ENCODE measurements at regions not wholly inside any gene's neighbourhood (a gene's known extent, or its start where the extent isn't known, plus 50 kb on each side); places are given as distances from the start of the nearest gene placed in this dataset.

GRCh38 chrX:109939498-109939897 is 63.4 kb upstream of the TMEM164 start:
- Histone ChIP-seq H3K36me3 (ENCODE audit: control insufficient read depth, insufficient read depth, low read length) (no peaks in the 10 kb centered on the region), H3K27me3 (replicated peaks; ENCODE audit: control insufficient read depth, insufficient read depth, low read length, poor library complexity, severe bottlenecking) (no peaks in the 10 kb centered on the region), H3K4me1 (ENCODE audit: control insufficient read depth, insufficient read depth, low read length, poor library complexity, severe bottlenecking) (no peaks in the 10 kb centered on the region), H3K4me3 (ENCODE audit: insufficient read depth, low read depth, low read length, poor library complexity, severe bottlenecking) (no peak overlapping the region), H3K9me3 (ENCODE audit: control insufficient read depth, low read length) (no peaks in the 10 kb centered on the region), H3K27ac (ENCODE audit: insufficient read depth, low read length, poor library complexity, severe bottlenecking) (no peak overlapping the region)
- DNase-seq: no peak

- Histone ChIP-seq H3K4me3 (ENCODE audit: insufficient read depth, low read depth, low read length, poor library complexity, severe bottlenecking) (no peak overlapping the region), H3K27me3 (replicated peaks; ENCODE audit: control insufficient read depth, insufficient read depth, low read length, poor library complexity, severe bottlenecking) (no peaks in the 10 kb centered on the region), H3K27ac (ENCODE audit: insufficient read depth, low read length, poor library complexity, severe bottlenecking) (no peak overlapping the region), H3K4me1 (ENCODE audit: control insufficient read depth, insufficient read depth, low read length, poor library complexity, severe bottlenecking) (no peaks in the 10 kb centered on the region), H3K9me3 (ENCODE audit: control insufficient read depth, low read length) (no peaks in the 10 kb centered on the region), H3K36me3 (ENCODE audit: control insufficient read depth, insufficient read depth, low read length) (no peaks in the 10 kb centered on the region)
- DNase-seq: no peak
These were observed 62.5 kb upstream of the TMEM164 start for GRCh38 chrX:109940411-109940810.

- no peaks in the 10 kb centered on the region for H3K36me3 ChIP-seq (ENCODE audit: control insufficient read depth, insufficient read depth, low read length)
- H3K27me3 ChIP-seq (replicated peaks; ENCODE audit: control insufficient read depth, insufficient read depth, low read length, poor library complexity, severe bottlenecking): no peaks in the 10 kb centered on the region
- no peak overlapping the region for H3K4me3 ChIP-seq (ENCODE audit: insufficient read depth, low read depth, low read length, poor library complexity, severe bottlenecking)
- no peak overlapping the region for H3K27ac ChIP-seq (ENCODE audit: insufficient read depth, low read length, poor library complexity, severe bottlenecking)
- H3K9me3 ChIP-seq (ENCODE audit: control insufficient read depth, low read length): no peaks in the 10 kb centered on the region
- DNase-seq: no peak
- H3K4me1 ChIP-seq (ENCODE audit: control insufficient read depth, insufficient read depth, low read length, poor library complexity, severe bottlenecking): no peaks in the 10 kb centered on the region
These were observed 59.7 kb upstream of the TMEM164 start for GRCh38 chrX:109943092-109943739.

- DNase-seq: no peak
- Histone ChIP-seq H3K27me3 (replicated peaks; ENCODE audit: control insufficient read depth, insufficient read depth, low read length, poor library complexity, severe bottlenecking) (no peaks in the 10 kb centered on the region), H3K27ac (ENCODE audit: insufficient read depth, low read length, poor library complexity, severe bottlenecking) (no peak overlapping the region), H3K4me1 (ENCODE audit: control insufficient read depth, insufficient read depth, low read length, poor library complexity, severe bottlenecking) (no peaks in the 10 kb centered on the region), H3K36me3 (ENCODE audit: control insufficient read depth, insufficient read depth, low read length) (no peaks in the 10 kb centered on the region), H3K9me3 (ENCODE audit: control insufficient read depth, low read length) (no peaks in the 10 kb centered on the region), H3K4me3 (ENCODE audit: insufficient read depth, low read depth, low read length, poor library complexity, severe bottlenecking) (no peak overlapping the region)
These were observed 59.2 kb upstream of the TMEM164 start for GRCh38 chrX:109943740-109944092.

- no peak for DNase-seq
- Histone ChIP-seq H3K27me3 (replicated peaks; ENCODE audit: control insufficient read depth, insufficient read depth, low read length, poor library complexity, severe bottlenecking) (no peaks in the 10 kb centered on the region), H3K27ac (ENCODE audit: insufficient read depth, low read length, poor library complexity, severe bottlenecking) (no peak overlapping the region), H3K4me1 (ENCODE audit: control insufficient read depth, insufficient read depth, low read length, poor library complexity, severe bottlenecking) (no peaks in the 10 kb centered on the region), H3K4me3 (ENCODE audit: insufficient read depth, low read depth, low read length, poor library complexity, severe bottlenecking) (no peak overlapping the region), H3K36me3 (ENCODE audit: control insufficient read depth, insufficient read depth, low read length) (no peaks in the 10 kb centered on the region), H3K9me3 (ENCODE audit: control insufficient read depth, low read length) (no peaks in the 10 kb centered on the region)
These were observed 50.9 kb upstream of the TMEM164 start for GRCh38 chrX:109952050-109952449.

GRCh38 chrX:109952985-109953905 is 49.7 kb upstream of the TMEM164 start:
- Histone ChIP-seq H3K27ac (ENCODE audit: insufficient read depth, low read length, poor library complexity, severe bottlenecking) (no peak overlapping the region), H3K4me1 (ENCODE audit: control insufficient read depth, insufficient read depth, low read length, poor library complexity, severe bottlenecking) (no peaks in the 10 kb centered on the region), H3K4me3 (ENCODE audit: insufficient read depth, low read depth, low read length, poor library complexity, severe bottlenecking) (no peak overlapping the region), H3K27me3 (replicated peaks; ENCODE audit: control insufficient read depth, insufficient read depth, low read length, poor library complexity, severe bottlenecking) (no peaks in the 10 kb centered on the region), H3K9me3 (ENCODE audit: control insufficient read depth, low read length) (no peaks in the 10 kb centered on the region), H3K36me3 (ENCODE audit: control insufficient read depth, insufficient read depth, low read length) (no peaks in the 10 kb centered on the region)
- no peak for DNase-seq
